H1 (cell line): ENCODE measurements at regions not wholly inside any gene's neighbourhood (a gene's known extent, or its start where the extent isn't known, plus 50 kb on each side); places are given as distances from the start of the nearest gene placed in this dataset.

Experiments used
- CEBPB ChIP-seq: IDR thresholded peaks from 2 replicates; pipeline ENCODE4 v1.6.1; 2012; ENCODE audit warnings: low read depth, low read length
- CHD7 ChIP-seq: fragments of 300-600 bp; sonication (generic); IDR thresholded peaks from 2 replicates; pipeline ENCODE4 v1.7.1; 2012; ENCODE audit warnings: low read length, moderate library complexity, mild to moderate bottlenecking, inconsistent platforms; ENCODE audit not compliant: insufficient replicate concordance
- SRF ChIP-seq: IDR thresholded peaks from 2 replicates; pipeline ENCODE4 v1.6.1; 2011; ENCODE audit warnings: mild to moderate bottlenecking, low read depth, low read length, moderate library complexity
- TCF12 ChIP-seq: IDR thresholded peaks from 2 replicates; pipeline ENCODE4 v1.6.1; 2011; ENCODE audit warnings: low read depth, mild to moderate bottlenecking, low read length

- TF ChIP-seq CHD7: no peak
- no peak for TF ChIP-seq CEBPB
- TF ChIP-seq SRF: no peak
- TF ChIP-seq TCF12: no peak
Measured at GRCh38 chr2:128584296-128584890, 265.7 kb upstream of the HS6ST1 start (continued).
